C4-2B (cell line): ENCODE measurements at regions not wholly inside any gene's neighbourhood (a gene's known extent, or its start where the extent isn't known, plus 50 kb on each side); places are given as distances from the start of the nearest gene placed in this dataset.

Experiments
- H3K27ac ChIP-seq: fragments of 450-650 bp; 2 replicates; pipeline ENCODE4 v1.5.1; 2017
- CTCF ChIP-seq: fragments of 450-650 bp; conservative IDR thresholded peaks from 2 replicates; pipeline ENCODE4 v1.5.1; 2017; ENCODE audit warnings: mild to moderate bottlenecking
- ZFX ChIP-seq: fragments of 450-650 bp; IDR thresholded peaks from 2 replicates; pipeline ENCODE4 v1.6.1; 2017

GRCh38 chr2:7527165-7527722 is 610.0 kb downstream of the RNF144A start:
- TF ChIP-seq CTCF (no peak), ZFX (no peak)

GRCh38 chr2:7530001-7530400 is 612.8 kb downstream of the RNF144A start:
- no peak for TF ChIP-seq ZFX
- no peak for TF ChIP-seq CTCF
- H3K27ac ChIP-seq: no peak overlapping the region

More at GRCh38 chr2:7527165-7527722, 610.0 kb downstream of the RNF144A start:
- H3K27ac ChIP-seq: no peak overlapping the region

GRCh38 chr2:7539077-7539476 is 621.9 kb downstream of the RNF144A start:
- no peak overlapping the region for H3K27ac ChIP-seq
- TF ChIP-seq ZFX: no peak
- no peak for TF ChIP-seq CTCF

GRCh38 chr2:7539760-7540159 is 622.5 kb downstream of the RNF144A start:
- no peak for TF ChIP-seq CTCF
- TF ChIP-seq ZFX: no peak

GRCh38 chr2:7552825-7553570 is 635.8 kb downstream of the RNF144A start:
- TF ChIP-seq CTCF (no peak), ZFX (no peak)
- no peak overlapping the region for H3K27ac ChIP-seq

More at GRCh38 chr2:7539760-7540159, 622.5 kb downstream of the RNF144A start:
- H3K27ac ChIP-seq: no peak overlapping the region

- TF ChIP-seq ZFX: no peak
- no peak for TF ChIP-seq CTCF
- H3K27ac ChIP-seq: no peak overlapping the region
Measured at GRCh38 chr2:7555260-7555659, 638.0 kb downstream of the RNF144A start.

- H3K27ac ChIP-seq: no peak overlapping the region
- TF ChIP-seq ZFX: no peak
- no peak for TF ChIP-seq CTCF
Measured at GRCh38 chr2:7557376-7557775, 640.2 kb downstream of the RNF144A start.
